Fibroblast of pulmonary artery (primary cell): ENCODE measurements at regions not wholly inside any gene's neighbourhood (a gene's known extent, or its start where the extent isn't known, plus 50 kb on each side); places are given as distances from the start of the nearest gene placed in this dataset.

ENCODE experiments used
- DNase-seq: peaks from one replicate; pipeline ENCODE4 v3.0.0-alpha.2; 2010; ENCODE audit warnings: low read depth
- H3K4me3 ChIP-seq: replicated peaks from 2 replicates; pipeline ENCODE4 v1.5.1; 2011; ENCODE audit warnings: low read depth, mild to moderate bottlenecking, control low read depth, low read length, moderate library complexity
- TF ChIP-seq, protein P1 (sequence below): IDR thresholded peaks from 2 replicates; pipeline ENCODE4 v1.5.1; 2011; ENCODE audit warnings: mild to moderate bottlenecking, control low read depth, low read length, inconsistent platforms; ENCODE audit errors: missing control alignments

DNA sequence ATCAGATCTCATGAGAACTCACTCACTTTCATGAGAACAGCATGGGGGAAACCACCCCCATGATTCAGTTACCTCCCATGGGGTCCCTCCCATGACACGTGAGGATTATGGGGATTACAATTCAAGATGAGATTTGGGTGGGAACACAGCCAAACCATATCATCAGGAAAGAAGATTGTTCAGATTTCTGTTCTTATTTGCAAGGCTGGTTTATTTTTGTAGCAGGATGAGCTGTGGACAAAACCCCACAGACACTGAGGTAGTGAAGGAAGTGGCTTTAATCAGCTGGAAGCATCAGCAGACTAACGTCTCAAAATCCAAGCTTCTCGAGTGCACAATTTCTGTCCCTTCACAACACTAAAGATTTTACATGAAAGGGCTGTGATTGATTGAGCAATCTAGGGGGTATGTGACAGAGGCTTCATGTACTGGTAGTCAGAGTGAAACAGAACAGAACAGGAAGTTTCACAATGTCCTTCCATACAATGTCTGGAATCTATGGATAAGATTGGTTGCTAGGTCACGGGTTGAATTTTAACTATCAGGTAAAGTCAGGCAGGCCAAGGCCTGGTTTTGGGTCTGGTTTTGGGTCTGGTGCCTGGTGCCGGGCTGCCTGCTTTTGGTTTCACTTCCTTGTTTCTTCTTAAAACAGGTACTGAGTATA lies 91.3 kb upstream of the ZNF366 start:
- no peak overlapping the region for H3K4me3 ChIP-seq
- DNase-seq = peak; percentile 97
- TF ChIP-seq, protein P1, sequence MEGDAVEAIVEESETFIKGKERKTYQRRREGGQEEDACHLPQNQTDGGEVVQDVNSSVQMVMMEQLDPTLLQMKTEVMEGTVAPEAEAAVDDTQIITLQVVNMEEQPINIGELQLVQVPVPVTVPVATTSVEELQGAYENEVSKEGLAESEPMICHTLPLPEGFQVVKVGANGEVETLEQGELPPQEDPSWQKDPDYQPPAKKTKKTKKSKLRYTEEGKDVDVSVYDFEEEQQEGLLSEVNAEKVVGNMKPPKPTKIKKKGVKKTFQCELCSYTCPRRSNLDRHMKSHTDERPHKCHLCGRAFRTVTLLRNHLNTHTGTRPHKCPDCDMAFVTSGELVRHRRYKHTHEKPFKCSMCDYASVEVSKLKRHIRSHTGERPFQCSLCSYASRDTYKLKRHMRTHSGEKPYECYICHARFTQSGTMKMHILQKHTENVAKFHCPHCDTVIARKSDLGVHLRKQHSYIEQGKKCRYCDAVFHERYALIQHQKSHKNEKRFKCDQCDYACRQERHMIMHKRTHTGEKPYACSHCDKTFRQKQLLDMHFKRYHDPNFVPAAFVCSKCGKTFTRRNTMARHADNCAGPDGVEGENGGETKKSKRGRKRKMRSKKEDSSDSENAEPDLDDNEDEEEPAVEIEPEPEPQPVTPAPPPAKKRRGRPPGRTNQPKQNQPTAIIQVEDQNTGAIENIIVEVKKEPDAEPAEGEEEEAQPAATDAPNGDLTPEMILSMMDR = no peak

DNA sequence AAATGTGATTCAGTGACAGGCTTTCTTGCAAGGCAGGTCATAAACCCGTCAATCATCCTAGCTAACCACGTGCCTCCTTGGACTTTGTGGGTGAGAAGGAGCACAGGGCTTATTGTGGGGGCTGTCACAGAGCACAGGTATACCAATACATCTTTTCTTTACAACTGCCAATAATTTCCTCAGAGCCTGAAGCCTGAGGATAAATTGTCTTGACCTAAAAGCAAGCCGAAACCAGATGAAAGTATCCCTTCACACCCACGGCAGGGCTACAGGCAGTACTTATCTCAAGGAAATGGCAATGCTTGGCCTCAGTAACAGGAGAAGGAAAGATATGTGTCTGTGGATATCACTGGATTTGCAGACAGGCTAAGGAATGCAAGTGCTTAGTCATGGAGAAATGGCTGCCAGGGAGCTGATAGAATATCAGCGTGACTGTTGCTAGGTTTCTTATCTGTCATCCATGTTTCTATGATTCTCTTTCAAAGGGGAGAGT lies 90.3 kb upstream of the ZNF366 start:
- H3K4me3 ChIP-seq = peak overlapping the region; percentile 20
- DNase-seq = peak; percentile 93
- TF ChIP-seq, protein P1 = no peak

DNA sequence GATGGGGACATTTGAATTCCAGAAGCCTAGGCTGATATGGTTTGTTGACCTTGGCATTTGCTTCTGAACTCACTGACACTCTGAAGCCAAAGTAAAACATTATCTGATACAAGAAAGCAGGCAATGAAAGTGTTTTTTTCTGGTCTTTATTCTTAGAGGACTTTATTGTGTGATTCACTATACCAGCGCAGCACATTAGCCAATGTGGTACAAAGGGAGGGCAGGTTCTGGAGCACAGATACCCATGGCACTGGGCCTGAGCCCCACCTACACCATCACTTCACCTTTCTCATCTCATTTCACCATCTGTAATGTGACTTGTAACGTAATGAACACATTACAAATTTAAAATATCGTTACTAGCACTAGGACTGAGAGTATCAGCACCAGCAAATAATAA lies 89.7 kb upstream of the ZNF366 start:
- H3K4me3 ChIP-seq = no peak overlapping the region
- TF ChIP-seq, protein P1 = no peak
- DNase-seq = peak; percentile 50

DNA sequence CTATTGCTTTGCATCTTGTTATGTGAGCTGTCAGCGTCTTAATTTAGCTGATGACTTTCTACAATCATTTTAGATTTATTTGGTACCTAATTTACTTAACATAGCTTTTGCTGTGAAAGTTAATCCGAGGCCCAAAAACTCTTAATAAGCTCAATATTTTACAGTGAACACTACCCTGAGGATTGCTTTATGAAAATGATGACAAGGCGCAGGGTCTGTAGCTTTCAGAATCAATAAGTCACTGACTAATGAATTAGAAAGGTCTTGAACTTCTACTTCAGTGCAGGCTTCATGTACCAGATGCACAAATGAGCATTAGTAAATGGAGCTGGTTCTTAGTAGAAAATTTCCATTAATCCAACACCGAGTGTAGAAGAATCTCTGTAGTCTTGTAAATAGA lies 81.4 kb upstream of the ZNF366 start:
- H3K4me3 ChIP-seq = no peak overlapping the region
- no peak for DNase-seq
- TF ChIP-seq, protein P1 = no peak

DNA sequence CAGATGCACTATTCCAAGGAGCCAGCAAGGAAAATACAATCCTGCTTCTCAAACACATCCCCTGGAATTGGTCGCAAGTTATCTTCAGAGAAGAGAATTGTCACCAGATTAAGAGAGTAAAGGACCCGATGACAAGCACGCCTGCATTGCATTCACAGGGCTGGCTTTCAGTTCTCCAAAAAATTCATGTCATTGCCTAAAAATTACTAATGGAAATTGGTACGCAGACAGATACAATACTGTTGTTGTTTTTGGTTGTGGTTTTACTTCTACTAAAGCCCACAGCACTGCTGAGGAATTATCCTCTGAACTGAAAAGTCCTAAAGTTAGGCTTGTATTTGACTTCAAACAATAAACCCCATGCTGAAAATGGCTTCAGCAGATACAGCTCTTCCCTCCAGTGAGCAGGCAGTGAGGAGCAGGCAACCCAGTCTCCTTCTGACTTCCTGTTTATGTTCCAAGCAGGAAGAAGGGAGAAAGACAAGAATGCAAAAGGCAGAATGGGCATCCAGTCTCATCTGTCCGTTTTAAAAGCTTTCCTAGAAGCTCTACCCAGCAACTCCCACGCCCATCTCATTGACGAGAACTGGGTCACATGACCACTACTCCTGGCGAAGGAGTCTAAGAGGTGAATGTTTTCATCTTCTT lies 80.6 kb upstream of the ZNF366 start:
- TF ChIP-seq, protein P1 = no peak
- H3K4me3 ChIP-seq = no peak overlapping the region
- DNase-seq = peak; percentile 56

DNA sequence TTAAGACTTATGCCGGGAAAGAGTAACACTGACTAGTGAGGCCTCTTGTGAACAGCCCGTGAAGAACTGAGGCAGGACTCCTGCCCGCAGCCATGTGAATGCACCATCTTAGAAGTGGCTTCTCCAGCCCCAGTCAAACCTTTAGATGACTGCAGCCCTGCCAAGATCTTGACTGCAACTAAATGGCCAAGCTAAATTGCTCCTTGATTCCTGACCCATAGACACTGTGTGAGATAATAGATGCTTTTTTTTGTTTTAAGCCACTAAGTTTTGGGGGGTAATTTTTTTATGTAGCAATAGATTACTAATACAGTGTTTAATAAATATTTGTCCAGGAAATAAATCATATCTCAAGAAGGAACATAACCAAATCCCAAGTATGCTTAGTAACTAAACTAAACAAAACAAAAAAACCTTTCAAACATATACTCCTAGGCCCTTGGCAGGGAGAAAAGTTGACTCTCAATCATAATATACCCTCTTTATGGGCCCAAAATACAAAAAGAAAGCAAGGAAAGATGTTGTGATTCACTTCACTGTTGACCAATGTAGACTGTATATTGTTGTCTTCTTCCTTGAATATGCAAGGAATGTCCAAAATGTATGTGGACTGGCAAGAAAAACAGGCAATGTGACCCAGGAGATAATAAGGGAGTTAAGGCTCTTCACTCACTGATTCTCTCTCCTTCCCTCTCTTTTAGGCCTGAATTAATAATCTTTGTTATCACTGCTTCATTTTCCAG lies 79.7 kb upstream of the ZNF366 start:
- DNase-seq = peak; percentile 68
- TF ChIP-seq, protein P1 = no peak
- no peak overlapping the region for H3K4me3 ChIP-seq
